H1 (cell line): ENCODE measurements at regions not wholly inside any gene's neighbourhood (a gene's known extent, or its start where the extent isn't known, plus 50 kb on each side); places are given as distances from the start of the nearest gene placed in this dataset.

ENCODE experiments used
- CHD7 ChIP-seq: fragments of 300-600 bp; sonication (generic); IDR thresholded peaks from 2 replicates; pipeline ENCODE4 v1.7.1; 2012; ENCODE audit warnings: low read length, moderate library complexity, mild to moderate bottlenecking, inconsistent platforms; ENCODE audit not compliant: insufficient replicate concordance
- NANOG ChIP-seq: IDR thresholded peaks from 2 replicates; pipeline ENCODE4 v1.6.1; 2011; ENCODE audit warnings: low read length, low read depth, mild to moderate bottlenecking, inconsistent platforms; ENCODE audit not compliant: insufficient read depth, poor library complexity, severe bottlenecking
- NRF1 ChIP-seq: IDR thresholded peaks from 2 replicates; pipeline ENCODE4 v1.6.1; 2011; ENCODE audit warnings: mild to moderate bottlenecking, low read depth, low read length, improper control_type of control experiment
- SRF ChIP-seq: IDR thresholded peaks from 2 replicates; pipeline ENCODE4 v1.6.1; 2011; ENCODE audit warnings: mild to moderate bottlenecking, low read depth, low read length, moderate library complexity
- TCF12 ChIP-seq: IDR thresholded peaks from 2 replicates; pipeline ENCODE4 v1.6.1; 2011; ENCODE audit warnings: low read depth, mild to moderate bottlenecking, low read length

- no peak for TF ChIP-seq CHD7
- TF ChIP-seq TCF12, result no peak
- TF ChIP-seq SRF, result no peak
- TF ChIP-seq NANOG, result no peak
- TF ChIP-seq NRF1, result no peak
These were observed 676.6 kb downstream of the USP25 start (continued) for GRCh38 chr21:16406355-16406754.
